ENCODE measurements at regions not wholly inside any gene's neighbourhood (a gene's known extent, or its start where the extent isn't known, plus 50 kb on each side); places are given as distances from the start of the nearest gene placed in this dataset.

DNA sequence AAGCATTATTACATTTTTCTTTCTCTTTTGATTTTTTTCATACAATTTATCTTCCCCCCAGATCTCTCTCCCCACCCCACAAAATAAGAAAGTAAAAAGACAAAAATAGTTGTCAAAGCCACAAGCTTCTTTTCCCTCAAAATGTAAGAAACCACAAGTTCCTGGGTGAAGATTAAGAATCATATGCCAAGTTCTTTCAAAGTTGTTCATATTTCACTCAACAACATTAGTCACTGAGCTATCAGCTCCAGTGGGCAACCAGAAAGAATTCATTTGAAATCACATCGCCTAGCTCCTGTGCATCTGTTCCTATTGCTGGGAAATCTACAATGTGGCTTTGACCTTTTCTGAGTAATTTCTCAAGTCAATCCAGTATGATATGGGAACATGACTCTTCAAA is 681.6 kb upstream of the ARPP21 start:
- TF ChIP-seq, protein P1, sequence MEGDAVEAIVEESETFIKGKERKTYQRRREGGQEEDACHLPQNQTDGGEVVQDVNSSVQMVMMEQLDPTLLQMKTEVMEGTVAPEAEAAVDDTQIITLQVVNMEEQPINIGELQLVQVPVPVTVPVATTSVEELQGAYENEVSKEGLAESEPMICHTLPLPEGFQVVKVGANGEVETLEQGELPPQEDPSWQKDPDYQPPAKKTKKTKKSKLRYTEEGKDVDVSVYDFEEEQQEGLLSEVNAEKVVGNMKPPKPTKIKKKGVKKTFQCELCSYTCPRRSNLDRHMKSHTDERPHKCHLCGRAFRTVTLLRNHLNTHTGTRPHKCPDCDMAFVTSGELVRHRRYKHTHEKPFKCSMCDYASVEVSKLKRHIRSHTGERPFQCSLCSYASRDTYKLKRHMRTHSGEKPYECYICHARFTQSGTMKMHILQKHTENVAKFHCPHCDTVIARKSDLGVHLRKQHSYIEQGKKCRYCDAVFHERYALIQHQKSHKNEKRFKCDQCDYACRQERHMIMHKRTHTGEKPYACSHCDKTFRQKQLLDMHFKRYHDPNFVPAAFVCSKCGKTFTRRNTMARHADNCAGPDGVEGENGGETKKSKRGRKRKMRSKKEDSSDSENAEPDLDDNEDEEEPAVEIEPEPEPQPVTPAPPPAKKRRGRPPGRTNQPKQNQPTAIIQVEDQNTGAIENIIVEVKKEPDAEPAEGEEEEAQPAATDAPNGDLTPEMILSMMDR (IDR thresholded peaks at IDR 0.05 in 8 of 11, conservative IDR thresholded peaks at IDR 0.05 in 3 of 11), result no peak
- TF ChIP-seq POLR2A (IDR thresholded peaks at IDR 0.05), result no peak

All from spleen (tissue), 7 donors.